ENCODE measurements at regions not wholly inside any gene's neighbourhood (a gene's known extent, or its start where the extent isn't known, plus 50 kb on each side); places are given as distances from the start of the nearest gene placed in this dataset.

- TF ChIP-seq, protein P1, sequence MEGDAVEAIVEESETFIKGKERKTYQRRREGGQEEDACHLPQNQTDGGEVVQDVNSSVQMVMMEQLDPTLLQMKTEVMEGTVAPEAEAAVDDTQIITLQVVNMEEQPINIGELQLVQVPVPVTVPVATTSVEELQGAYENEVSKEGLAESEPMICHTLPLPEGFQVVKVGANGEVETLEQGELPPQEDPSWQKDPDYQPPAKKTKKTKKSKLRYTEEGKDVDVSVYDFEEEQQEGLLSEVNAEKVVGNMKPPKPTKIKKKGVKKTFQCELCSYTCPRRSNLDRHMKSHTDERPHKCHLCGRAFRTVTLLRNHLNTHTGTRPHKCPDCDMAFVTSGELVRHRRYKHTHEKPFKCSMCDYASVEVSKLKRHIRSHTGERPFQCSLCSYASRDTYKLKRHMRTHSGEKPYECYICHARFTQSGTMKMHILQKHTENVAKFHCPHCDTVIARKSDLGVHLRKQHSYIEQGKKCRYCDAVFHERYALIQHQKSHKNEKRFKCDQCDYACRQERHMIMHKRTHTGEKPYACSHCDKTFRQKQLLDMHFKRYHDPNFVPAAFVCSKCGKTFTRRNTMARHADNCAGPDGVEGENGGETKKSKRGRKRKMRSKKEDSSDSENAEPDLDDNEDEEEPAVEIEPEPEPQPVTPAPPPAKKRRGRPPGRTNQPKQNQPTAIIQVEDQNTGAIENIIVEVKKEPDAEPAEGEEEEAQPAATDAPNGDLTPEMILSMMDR (IDR thresholded peaks at IDR 0.05; ENCODE audit: low read depth, low read length) = no peak
- no peak for TF ChIP-seq MYC (IDR thresholded peaks at IDR 0.05; ENCODE audit: low read depth, low read length)
- DNase-seq (ENCODE audit: low read depth) = no peak
- H3K4me3 ChIP-seq (ENCODE audit: low read depth, low read length) = no peak overlapping the region
These were observed 298.0 kb upstream of the MSX2 start for GRCh38 chr5:174426388-174426787.

- TF ChIP-seq POLR2A (IDR thresholded peaks at IDR 0.05; ENCODE audit: extremely low read depth, insufficient read length) (no peak), MAX (IDR thresholded peaks at IDR 0.05; ENCODE audit: low read depth, low read length) (no peak), MYC (IDR thresholded peaks at IDR 0.05; ENCODE audit: low read depth, low read length) (no peak)
- TF ChIP-seq, protein P1 (IDR thresholded peaks at IDR 0.05; ENCODE audit: low read depth, low read length) = no peak
- H3K4me3 ChIP-seq (ENCODE audit: low read depth, low read length) = no peak overlapping the region
- no peak for DNase-seq (ENCODE audit: low read depth)
These were observed 297.5 kb upstream of the MSX2 start for GRCh38 chr5:174426851-174427250.

DNA sequence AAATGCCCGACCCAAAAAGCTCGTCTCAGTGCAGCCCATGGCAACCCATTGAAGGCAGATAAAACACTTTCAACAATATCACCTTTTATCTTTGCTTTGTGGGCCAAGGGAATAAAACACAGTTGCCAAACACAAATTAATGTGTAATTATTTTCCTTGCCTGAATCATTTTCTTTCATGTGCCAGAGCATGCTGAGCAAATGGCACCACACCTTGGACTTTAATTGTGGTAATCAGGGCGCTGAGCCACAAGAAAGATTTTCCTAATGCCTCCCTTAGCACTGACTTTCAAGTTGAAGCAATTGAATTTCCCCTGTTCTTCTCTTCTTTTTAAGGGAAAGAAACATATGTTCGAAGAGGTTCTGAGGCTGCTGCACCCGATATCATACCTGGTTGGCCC is 297.1 kb upstream of the MSX2 start:
- TF ChIP-seq MAX (IDR thresholded peaks at IDR 0.05; ENCODE audit: low read depth, low read length) (no peak), POLR2A (IDR thresholded peaks at IDR 0.05; ENCODE audit: extremely low read depth, insufficient read length) (no peak), MYC (IDR thresholded peaks at IDR 0.05; ENCODE audit: low read depth, low read length) (no peak)
- TF ChIP-seq, protein P1 (IDR thresholded peaks at IDR 0.05; ENCODE audit: low read depth, low read length) = no peak
- no peak overlapping the region for H3K4me3 ChIP-seq (ENCODE audit: low read depth, low read length)
- DNase-seq (ENCODE audit: low read depth) = no peak

DNA sequence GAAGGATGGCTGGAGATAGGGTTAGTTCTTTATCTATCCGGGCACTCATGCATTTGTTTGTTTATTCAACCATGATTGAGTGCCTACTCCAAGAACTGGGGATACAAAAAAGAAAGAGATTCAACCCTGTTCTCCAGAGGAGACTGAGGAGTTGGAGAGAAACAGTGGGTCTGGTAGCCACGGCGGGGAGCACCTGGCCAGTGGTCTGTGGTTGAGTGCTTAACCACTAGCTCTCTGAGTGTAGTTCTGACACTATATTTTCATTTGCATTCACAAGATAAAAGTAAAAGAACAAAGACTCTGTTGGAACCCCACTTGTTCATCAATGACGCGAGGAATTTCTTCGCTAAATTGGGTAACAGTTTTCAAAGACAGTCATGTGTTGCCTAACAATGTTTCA is 295.5 kb upstream of the MSX2 start:
- no peak for TF ChIP-seq POLR2A (IDR thresholded peaks at IDR 0.05; ENCODE audit: extremely low read depth, insufficient read length)
- TF ChIP-seq, protein P1 (IDR thresholded peaks at IDR 0.05; ENCODE audit: low read depth, low read length) = no peak
- no peak for TF ChIP-seq MAX (IDR thresholded peaks at IDR 0.05; ENCODE audit: low read depth, low read length)
- TF ChIP-seq MYC (IDR thresholded peaks at IDR 0.05; ENCODE audit: low read depth, low read length) = no peak
- H3K4me3 ChIP-seq (ENCODE audit: low read depth, low read length) = no peak overlapping the region
- DNase-seq (ENCODE audit: low read depth) = no peak

DNA sequence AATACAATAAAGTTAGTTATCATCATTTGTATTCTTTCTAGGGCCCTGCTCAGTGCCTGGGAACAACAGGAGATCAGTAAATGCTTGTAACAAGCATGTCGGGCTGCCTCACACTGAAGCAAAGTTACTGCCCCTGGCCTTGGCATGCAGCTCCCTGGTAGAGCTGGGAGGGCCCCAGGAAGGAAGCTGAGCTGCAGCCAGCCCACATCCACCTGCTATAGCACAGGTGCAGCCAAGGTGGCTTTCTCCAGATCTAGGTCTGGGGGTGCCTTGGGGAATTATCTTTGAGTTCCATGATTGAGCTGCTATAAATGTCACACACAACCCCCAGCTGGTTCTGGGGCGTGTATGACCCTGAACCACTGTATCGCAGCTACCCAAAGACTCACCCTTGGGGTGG is 293.4 kb upstream of the MSX2 start:
- H3K4me3 ChIP-seq (ENCODE audit: low read depth, low read length) = no peak overlapping the region
- TF ChIP-seq MYC (IDR thresholded peaks at IDR 0.05; ENCODE audit: low read depth, low read length) (no peak), POLR2A (IDR thresholded peaks at IDR 0.05; ENCODE audit: extremely low read depth, insufficient read length) (no peak), MAX (IDR thresholded peaks at IDR 0.05; ENCODE audit: low read depth, low read length) (no peak)
- TF ChIP-seq, protein P1 (IDR thresholded peaks at IDR 0.05; ENCODE audit: low read depth, low read length) = no peak
- no peak for DNase-seq (ENCODE audit: low read depth)

GRCh38 chr5:174431504-174431903 is 292.9 kb upstream of the MSX2 start:
- TF ChIP-seq, protein P1 (IDR thresholded peaks at IDR 0.05; ENCODE audit: low read depth, low read length) = no peak
- TF ChIP-seq POLR2A (IDR thresholded peaks at IDR 0.05; ENCODE audit: extremely low read depth, insufficient read length) = no peak
- no peak for TF ChIP-seq MAX (IDR thresholded peaks at IDR 0.05; ENCODE audit: low read depth, low read length)
- no peak for TF ChIP-seq MYC (IDR thresholded peaks at IDR 0.05; ENCODE audit: low read depth, low read length)
- DNase-seq (ENCODE audit: low read depth) = no peak
- no peak overlapping the region for H3K4me3 ChIP-seq (ENCODE audit: low read depth, low read length)
